Activated B cell treated with CpG ODN at 0.5 μM for 24 hours (primary cell): ENCODE measurements at regions not wholly inside any gene's neighbourhood (a gene's known extent, or its start where the extent isn't known, plus 50 kb on each side); places are given as distances from the start of the nearest gene placed in this dataset.

Experiments
- ATAC-seq: fragments of 200-7000 bp; cut with Tn5 transposase; one replicate; pipeline ENCODE4 v1.10.0; 2021; ENCODE audit warnings: low read depth, mild to moderate bottlenecking, moderate library complexity
- CTCF ChIA-PET: fragments of 350-600 bp; sonication (Branson Sonifier 250); formaldehyde crosslinking; loops from one replicate; lab custom pipeline; 2021; ENCODE audit warnings: antibody characterized with exemption; lab: Charles Lee
- POLR2A ChIA-PET: fragments of 350-600 bp; sonication (Branson Sonifier 250); formaldehyde crosslinking; loops from one replicate; lab custom pipeline; 2021; ENCODE audit warnings: antibody characterized with exemption; lab: Charles Lee
- DNase-seq: peaks from one replicate; pipeline ENCODE4 v3.0.0; 2022
- H3K27ac Mint-ChIP-seq: one replicate; pipeline ENCODE4 v1.8.0; 2020; ENCODE audit warnings: mixed read lengths
- H3K27me3 Mint-ChIP-seq: one replicate; pipeline ENCODE4 v1.8.0; 2021; ENCODE audit warnings: mixed read lengths
- H3K36me3 Mint-ChIP-seq: one replicate; pipeline ENCODE4 v1.8.0; 2021; ENCODE audit warnings: low read depth, mixed read lengths
- H3K4me1 Mint-ChIP-seq: one replicate; pipeline ENCODE4 v1.8.0; 2021; ENCODE audit warnings: mixed read lengths
- H3K4me3 Mint-ChIP-seq: one replicate; pipeline ENCODE4 v1.8.0; 2020; ENCODE audit warnings: mild to moderate bottlenecking, mixed read lengths
- H3K9me3 Mint-ChIP-seq: one replicate; pipeline ENCODE4 v1.8.0; 2020; ENCODE audit warnings: mixed read lengths
- CTCF ChIP-seq: fragments of 200-600 bp; IDR thresholded peaks from one replicate; pipeline ENCODE4 v1.8.0; 2022; ENCODE audit warnings: antibody characterized with exemption, mild to moderate bottlenecking
- intact Hi-C: fragments of 100-400 bp; cut with micrococcal nuclease; formaldehyde crosslinking; loops from one replicate; pipeline ENCODE4 v1.15.1; 2024

GRCh38 chr6:163806755-163807499 lies 392.4 kb downstream of the QKI start:
- no peak for TF ChIP-seq CTCF
- ChIA-PET POLR2A (no interaction called here), CTCF (no interaction called here)
- no peaks in the 10 kb centered on the region for H3K9me3 Mint-ChIP-seq
- H3K4me1 Mint-ChIP-seq: no peaks in the 10 kb centered on the region
- H3K27ac Mint-ChIP-seq: no peak overlapping the region
- H3K27me3 Mint-ChIP-seq: peaks cover 5% of the 10 kb centered on the region
- H3K4me3 Mint-ChIP-seq: no peak overlapping the region
- no peak for DNase-seq
- H3K36me3 Mint-ChIP-seq: no peaks in the 10 kb centered on the region
- intact Hi-C loops: no loop called here
- ATAC-seq: no peak

- intact Hi-C loops: no loop called here
- no peak for DNase-seq
- Mint-ChIP-seq H3K4me1 (no peaks in the 10 kb centered on the region), H3K4me3 (no peak overlapping the region), H3K27me3 (peaks cover 5% of the 10 kb centered on the region), H3K9me3 (no peaks in the 10 kb centered on the region), H3K27ac (no peak overlapping the region), H3K36me3 (no peaks in the 10 kb centered on the region)
- no peak for TF ChIP-seq CTCF
- CTCF ChIA-PET: no interaction called here
- no peak for ATAC-seq
- POLR2A ChIA-PET: no interaction called here
Measured at GRCh38 chr6:163804991-163805390, 390.5 kb downstream of the QKI start.

- no peak for DNase-seq
- H3K4me1 Mint-ChIP-seq: no peaks in the 10 kb centered on the region
- peaks cover 2% of the 10 kb centered on the region for H3K9me3 Mint-ChIP-seq
- H3K27ac Mint-ChIP-seq: no peak overlapping the region
- no peak for ATAC-seq
- H3K4me3 Mint-ChIP-seq: no peak overlapping the region
- no peak for TF ChIP-seq CTCF
- peaks cover 5% of the 10 kb centered on the region for H3K27me3 Mint-ChIP-seq
- intact Hi-C loops: no loop called here
- ChIA-PET POLR2A (no interaction called here), CTCF (no interaction called here)
- no peaks in the 10 kb centered on the region for H3K36me3 Mint-ChIP-seq
Measured at GRCh38 chr6:163802267-163802666, 387.7 kb downstream of the QKI start.

GRCh38 chr6:163797296-163797845 lies 382.9 kb downstream of the QKI start:
- Mint-ChIP-seq H3K36me3 (no peaks in the 10 kb centered on the region), H3K4me1 (no peaks in the 10 kb centered on the region), H3K27me3 (peaks cover 6% of the 10 kb centered on the region), H3K4me3 (no peak overlapping the region), H3K9me3 (peaks cover 4% of the 10 kb centered on the region), H3K27ac (no peak overlapping the region)
- ChIA-PET CTCF (no interaction called here), POLR2A (no interaction called here)
- no peak for ATAC-seq
- no peak for TF ChIP-seq CTCF
- no peak for DNase-seq
- intact Hi-C loops: no loop called here

GRCh38 chr6:163793011-163793983 lies 378.8 kb downstream of the QKI start:
- DNase-seq (no peak), ATAC-seq (no peak)
- no peak for TF ChIP-seq CTCF
- H3K9me3 Mint-ChIP-seq: peaks cover 4% of the 10 kb centered on the region
- H3K27ac Mint-ChIP-seq: no peak overlapping the region
- POLR2A ChIA-PET: no interaction called here
- peaks cover 15% of the 10 kb centered on the region for H3K27me3 Mint-ChIP-seq
- intact Hi-C loops: no loop called here
- no peaks in the 10 kb centered on the region for H3K36me3 Mint-ChIP-seq
- no peak overlapping the region for H3K4me3 Mint-ChIP-seq
- CTCF ChIA-PET: no interaction called here
- H3K4me1 Mint-ChIP-seq: no peaks in the 10 kb centered on the region
